HG03139 (cell line): ENCODE measurements at regions not wholly inside any gene's neighbourhood (a gene's known extent, or its start where the extent isn't known, plus 50 kb on each side); places are given as distances from the start of the nearest gene placed in this dataset.
"Not testable (repeated sequence)": the region's sequence is repeated elsewhere in the genome, so short reads cannot be mapped to it uniquely, and the experiment has no call there.

Source experiments
- ATAC-seq: cut with Tn5 transposase; IDR thresholded peaks from one replicate; pipeline ENCODE4 v1.9.1; 2021; ENCODE audit not compliant: unreplicated experiment

DNA sequence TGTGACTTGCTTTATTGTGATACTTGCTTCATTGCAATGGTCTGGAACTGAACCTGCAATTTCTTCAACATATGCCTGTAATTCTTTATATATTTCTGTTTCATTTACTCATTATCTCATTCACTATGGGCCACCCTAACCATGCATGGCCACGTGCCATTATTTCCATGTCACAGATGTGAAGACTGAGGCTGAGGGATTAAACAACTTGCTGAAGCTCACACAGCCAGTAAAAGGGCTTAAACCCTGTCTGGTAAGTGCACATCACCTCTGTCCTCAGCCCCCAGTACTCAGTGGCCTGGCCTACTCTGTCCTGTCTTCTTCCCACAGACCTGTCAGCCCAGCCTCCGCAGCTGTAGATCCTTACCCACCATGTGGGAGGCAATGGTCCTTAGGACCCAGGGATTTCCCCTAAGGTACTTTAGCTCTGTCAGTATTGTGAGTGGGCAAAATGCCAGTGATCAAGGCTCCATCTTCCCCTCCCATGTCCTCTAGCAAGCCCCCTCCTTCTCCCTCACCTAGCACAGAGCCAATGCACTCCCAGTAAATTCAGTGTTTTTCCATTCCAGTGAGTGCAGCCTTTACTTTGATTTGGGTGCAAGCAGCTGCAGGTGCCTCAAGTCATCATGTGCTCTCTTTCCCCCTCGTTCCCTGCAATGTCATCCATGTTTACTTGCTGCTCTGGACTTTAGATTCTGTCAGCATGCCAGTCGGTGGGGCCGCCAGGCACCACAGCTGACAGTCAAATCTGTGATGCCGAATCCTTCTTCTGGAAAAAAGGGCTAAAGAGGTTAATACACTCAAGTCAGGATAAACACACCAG, 228.2 kb upstream of the PROX1 start:
- no peak for ATAC-seq

- no peak for ATAC-seq
Measured at GRCh38 chr1:213761845-213762407, 225.8 kb upstream of the PROX1 start.

GRCh38 chr1:213767683-213768082, 220.1 kb upstream of the PROX1 start:
- no peak for ATAC-seq

DNA sequence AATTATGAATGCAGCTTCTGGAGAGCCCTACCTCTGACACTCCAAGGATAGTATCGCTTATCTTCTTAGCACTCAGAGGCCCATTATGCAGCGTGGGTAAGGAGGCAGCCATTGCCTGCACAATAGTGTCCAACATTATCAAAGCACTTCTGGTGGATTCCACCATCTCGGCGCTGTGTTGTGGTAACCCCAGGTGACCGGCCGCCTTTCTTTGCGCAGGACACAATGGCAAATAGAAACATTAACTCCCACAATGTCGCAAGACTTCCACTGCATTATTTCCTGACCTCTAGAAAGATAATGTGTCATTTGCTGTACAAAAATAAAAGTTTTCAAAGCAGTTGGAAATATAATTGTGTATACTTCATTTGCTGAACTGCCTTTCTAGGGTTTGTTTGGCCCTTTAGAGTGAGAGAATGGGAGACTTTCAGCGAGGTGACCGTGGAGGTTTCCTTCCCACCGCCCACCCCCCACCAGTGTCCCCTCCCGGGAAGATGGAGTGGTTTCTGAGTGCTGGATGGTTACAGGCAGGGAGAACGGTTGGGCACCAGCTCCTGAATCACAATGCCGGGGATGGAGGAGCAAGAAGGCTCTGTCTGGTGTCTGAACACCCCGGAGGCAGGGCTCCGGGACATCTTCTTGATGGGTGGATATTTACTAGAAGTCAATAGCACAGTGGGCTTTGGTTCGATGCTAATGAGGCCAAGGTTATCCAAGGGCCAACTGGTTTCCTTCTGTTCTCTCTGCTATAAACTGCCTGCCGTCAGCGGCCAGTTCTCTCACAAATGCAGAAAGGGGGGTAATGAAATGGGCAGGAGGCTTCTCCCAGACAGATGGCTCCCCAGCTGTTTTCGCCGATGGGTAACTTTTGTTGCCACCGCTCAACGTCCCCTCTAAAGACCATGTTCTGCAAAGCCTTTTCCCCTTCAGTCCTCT, 215.4 kb upstream of the PROX1 start:
- no peak for ATAC-seq

DNA sequence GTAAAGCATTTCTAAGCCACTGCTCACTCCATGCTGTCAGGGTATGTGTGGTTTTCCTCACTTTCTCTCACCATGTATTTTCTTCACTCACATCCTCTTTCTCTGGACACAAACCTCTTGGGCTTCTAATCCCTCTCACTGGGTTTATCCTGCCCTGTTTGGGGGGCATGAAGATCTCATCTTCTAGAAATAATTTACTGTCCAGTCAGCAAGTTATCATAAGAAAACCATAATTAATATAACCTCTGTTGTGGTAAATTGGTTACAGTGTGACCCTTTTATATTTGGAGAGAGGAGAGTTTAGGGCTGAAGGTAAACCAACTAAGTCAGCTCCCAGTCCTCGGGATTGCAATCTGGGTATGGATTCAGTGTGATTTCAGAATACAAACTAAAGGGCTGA, 213.8 kb upstream of the PROX1 start:
- no peak for ATAC-seq

DNA sequence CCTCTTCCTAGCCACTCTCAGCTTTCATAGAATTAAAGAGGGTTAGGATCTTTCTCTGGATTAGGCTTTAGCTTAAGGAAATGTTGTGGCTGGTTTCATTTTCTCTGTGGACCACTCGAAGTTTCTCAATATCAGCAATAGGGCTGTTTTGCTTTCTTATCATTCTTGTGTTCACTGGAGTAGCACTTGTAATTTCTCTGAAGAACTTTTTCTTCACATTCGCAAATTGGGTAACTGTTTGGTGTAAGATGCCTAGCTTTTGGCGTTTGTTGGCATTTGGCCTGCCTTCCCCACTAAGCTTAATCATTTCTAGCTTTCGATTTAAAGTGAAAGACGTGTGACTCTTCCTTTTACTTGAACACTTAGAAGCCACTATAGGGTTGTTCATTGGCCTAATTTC, 210.8 kb upstream of the PROX1 start:
- ATAC-seq = no peak

DNA sequence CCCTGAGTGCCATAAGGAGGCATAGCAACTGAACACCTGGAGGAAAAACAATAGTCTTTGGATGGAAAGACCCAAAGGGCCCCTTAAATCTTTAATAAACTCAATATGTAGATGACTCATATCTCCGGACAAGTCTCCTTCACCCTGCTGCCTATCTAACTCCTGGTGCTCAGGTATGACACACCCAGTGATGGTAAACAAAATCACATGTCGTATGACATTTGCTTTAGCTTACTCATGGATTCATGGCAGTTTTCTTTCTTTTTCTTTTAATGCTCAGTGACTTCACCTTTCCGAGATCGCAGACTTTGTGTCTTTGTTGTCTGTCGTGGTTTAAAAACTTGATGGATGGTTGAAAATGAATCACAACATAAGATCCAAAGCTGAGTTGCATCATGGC, 208.5 kb upstream of the PROX1 start:
- no peak for ATAC-seq

- ATAC-seq = no peak
Measured at GRCh38 chr1:213782941-213783672, 204.7 kb upstream of the PROX1 start.

GRCh38 chr1:213783893-213784292, 203.9 kb upstream of the PROX1 start:
- no peak for ATAC-seq

DNA sequence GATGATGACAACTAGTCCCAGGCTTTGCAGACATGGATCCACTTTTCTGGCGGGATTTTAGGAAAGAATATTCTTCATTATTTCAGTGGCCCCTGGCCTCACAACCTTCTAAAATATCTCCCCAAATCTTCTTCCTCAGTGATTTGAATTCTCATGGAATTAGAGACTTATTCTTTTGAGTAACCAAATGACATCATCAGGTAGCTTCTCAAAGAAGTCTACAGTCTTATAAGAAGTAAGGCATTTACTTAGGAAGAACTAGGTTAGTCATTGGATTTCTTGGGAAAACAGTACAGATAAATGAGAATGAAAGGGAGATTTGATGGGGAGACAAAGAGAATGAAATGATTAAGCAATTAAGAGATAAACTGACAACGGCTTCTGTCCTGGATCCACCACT, 201.1 kb upstream of the PROX1 start:
- ATAC-seq = no peak

GRCh38 chr1:213790565-213790964, 197.2 kb upstream of the PROX1 start:
- no peak for ATAC-seq

DNA sequence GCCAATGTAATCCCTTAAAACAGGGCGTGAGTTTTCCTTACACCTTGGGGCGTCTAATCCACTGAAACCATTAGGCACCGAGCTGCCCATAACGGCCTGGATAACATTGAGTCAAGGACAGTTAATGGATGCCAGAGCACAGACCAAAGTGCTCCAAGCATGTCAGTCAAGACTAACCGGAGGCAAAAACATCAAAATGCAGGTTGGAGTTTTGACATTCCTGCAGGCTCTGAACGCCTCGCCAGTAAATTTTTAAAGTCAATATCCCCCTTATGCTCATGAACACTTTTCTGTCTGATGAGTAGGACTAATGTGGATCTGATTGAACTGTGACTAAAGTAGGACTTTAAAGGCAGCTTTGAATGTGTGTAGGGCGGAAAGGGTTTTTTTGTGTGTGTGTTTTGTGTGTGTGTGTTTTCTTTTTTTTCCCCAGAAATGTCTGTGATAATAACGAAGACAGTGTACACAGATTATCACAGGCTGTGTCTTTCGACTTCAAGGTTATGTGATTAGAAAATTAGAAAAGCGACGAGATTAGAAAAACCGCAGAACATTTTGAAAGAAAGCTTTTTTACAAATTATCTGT, 194.2 kb upstream of the PROX1 start:
- no peak for ATAC-seq

DNA sequence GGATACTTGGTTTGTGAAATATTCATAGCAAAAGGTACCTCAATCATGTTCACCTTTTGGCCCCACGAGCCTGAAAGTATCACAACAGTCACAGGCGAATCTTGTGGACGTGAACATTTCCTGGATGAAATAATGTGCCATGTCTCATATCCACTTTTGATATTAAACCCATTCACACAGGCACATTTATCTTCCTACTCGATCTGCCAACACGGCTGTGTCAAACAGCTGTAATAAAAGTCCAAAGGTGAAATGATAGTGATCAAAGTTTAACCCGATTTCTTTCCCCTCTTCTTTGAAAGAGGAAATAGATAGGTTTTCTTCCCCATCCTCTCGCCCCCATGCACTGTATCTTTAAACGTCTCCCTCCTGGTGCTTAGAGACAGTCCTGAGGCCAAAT, 191.2 kb upstream of the PROX1 start:
- ATAC-seq = no peak

DNA sequence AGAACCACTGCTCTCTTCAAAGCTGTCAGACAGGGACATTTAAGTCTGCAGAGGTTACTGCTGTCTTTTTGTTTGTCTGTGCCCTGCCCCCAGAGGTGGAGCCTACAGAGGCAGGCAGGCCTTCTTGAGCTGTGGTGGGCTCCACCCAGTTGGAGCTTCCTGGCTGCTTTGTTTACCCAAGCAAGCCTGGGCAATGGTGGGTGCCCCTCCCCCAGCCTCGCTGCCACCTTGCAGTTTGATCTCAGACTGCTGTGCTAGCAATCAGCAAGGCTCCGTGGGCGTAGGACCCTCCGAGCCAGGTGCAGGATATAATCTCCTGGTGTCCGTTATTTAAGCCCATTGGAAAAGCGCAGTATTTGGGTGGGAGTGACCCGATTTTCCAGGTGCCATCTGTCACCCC, 179.5 kb upstream of the PROX1 start:
- not testable (repeated sequence) for ATAC-seq

GRCh38 chr1:213817156-213817555, 170.6 kb upstream of the PROX1 start:
- no peak for ATAC-seq

GRCh38 chr1:213820362-213821149, 167.2 kb upstream of the PROX1 start:
- no peak for ATAC-seq

DNA sequence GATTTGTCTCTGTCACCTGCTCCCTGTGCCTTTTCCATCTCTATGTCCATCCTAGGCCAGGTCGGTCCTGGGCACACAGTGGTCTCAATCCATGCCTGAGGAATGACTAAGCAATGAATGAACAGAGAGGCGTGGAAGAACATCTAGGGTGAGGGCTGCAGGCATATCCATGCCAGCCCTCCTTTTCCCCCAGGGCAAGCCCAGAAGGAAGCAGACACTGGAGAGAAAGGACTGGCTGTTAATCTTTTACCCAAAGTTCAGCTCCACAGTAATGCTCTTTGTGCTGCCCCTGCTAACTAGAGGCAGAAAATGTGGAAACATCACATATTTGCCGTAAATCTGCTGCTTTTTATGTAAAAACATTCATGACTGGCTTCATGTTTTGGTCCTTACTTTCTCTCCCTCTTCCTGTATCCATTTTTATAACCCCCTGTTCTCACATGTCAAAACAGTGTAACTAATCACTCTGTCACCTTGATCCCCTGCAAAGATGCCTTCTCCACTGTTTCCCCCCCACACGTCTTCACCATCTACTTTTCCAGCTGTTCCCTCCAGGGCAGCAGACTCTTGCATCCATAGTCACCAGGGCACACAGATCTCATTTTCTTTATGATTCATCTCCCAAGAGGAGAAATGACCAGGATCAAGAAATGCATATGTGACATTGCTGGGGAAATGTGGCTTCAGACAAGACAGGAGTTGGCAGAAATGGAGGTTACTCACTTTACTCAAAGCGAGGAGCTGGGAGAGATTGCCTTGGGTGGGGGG, 166.4 kb upstream of the PROX1 start:
- no peak for ATAC-seq

DNA sequence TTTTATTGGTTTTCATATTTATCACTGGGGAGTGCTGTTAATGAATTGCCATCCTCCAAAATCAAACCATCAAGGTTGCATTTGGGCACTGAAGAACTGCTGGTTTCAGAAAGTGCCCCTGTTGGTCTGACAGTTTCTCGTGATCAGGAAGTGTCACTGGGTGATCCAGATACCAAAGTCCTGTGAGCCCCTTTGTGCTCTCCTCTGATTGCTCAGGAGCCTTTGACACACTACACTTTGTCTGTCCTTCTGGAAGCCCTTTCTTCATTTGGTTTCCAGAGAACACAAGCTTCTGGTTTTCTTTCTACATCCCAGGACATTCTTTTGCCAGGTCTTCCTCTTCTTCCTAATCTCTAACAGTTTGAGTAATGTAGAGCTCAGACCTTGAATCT, 165.8 kb upstream of the PROX1 start:
- no peak for ATAC-seq

GRCh38 chr1:213826891-213827290, 160.9 kb upstream of the PROX1 start:
- ATAC-seq = no peak
